ENCODE measurements at regions not wholly inside any gene's neighbourhood (a gene's known extent, or its start where the extent isn't known, plus 50 kb on each side); places are given as distances from the start of the nearest gene placed in this dataset.

- no peak for TF ChIP-seq CTCF (IDR thresholded peaks at IDR 0.05)
Measured at GRCh38 chr7:96832092-96832662, 122.5 kb upstream of the SEM1 start.

DNA sequence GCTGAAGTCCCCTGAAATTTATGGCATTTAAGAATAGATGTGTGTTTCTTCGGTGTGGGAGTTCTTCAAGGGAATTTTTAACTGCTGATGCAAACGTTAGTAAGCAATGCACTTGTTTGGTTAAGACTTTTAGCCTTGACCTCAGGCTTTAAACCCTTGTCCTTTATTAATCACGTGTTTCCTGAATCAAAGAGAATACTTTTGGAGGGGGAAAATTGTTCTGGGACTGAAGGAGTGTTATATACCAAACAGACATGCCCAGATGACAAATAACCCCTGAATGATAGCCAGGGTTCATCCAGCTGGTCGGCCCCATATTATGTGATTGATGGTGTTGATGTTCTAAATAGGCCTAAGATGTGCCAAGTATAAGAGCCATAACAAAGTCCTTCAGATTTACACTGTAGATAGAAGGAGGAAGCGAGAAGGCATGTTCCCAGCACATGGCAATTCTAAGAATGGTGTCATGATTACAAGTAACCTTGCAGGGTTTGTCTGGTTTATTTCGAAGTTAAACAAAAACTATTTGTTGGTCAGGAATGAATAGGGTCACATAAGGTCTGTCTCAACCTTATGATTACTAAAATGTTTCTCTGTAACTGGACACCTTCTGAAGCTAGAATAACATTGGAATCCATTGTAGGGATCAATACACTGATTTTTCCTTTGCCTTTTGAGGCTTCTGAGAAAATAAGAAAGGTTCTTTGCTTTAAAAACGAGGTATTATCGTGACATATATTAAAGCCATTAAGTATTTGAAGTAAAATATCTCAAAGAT is 124.2 kb upstream of the SEM1 start:
- TF ChIP-seq CTCF (IDR thresholded peaks at IDR 0.05): no peak

GRCh38 chr7:96836456-96836855 is 126.8 kb upstream of the SEM1 start:
- no peak for TF ChIP-seq CTCF (IDR thresholded peaks at IDR 0.05)

DNA sequence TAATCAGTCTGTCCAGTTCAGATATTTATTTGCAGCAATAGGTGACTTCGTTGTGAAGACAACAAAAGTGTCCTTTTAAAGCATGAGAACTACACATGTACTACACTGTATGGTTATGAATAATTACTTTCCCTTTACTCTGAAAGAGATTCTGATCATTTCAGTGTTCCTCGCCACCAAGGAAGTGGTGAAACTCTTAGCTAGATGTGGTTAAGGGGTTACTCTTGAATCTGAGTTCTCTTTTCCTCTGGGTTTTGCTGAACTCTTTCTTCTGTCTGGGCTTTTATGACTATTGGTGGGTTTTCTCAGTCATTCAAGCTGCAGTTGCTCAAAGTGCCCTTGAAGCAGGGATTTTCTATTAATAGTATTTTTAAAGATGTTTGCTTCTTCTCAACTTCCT is 127.9 kb upstream of the SEM1 start:
- no peak for TF ChIP-seq CTCF (IDR thresholded peaks at IDR 0.05)

GRCh38 chr7:96838481-96838880 is 128.8 kb upstream of the SEM1 start:
- no peak for TF ChIP-seq CTCF (IDR thresholded peaks at IDR 0.05)

DNA sequence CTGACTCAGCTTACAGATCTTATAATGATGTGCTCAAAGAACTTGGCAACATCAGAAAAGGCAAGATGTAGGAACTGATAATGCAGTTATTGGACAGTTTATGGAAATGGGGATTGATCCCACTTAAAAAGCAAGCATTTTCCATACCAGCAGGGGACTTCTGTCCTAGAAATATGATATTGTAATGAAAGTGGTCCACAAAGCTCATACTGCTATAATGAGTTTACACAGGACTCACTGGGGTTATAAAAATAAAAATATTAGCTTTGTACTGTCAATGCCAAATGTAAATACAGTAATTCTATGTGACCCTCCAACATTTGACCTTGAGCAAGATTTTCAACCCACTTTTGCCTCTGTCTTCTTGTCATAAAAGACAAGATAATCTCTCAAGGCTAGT is 145.5 kb upstream of the SEM1 start:
- TF ChIP-seq CTCF (IDR thresholded peaks at IDR 0.05): no peak

GRCh38 chr7:96855691-96856090 is 146.0 kb upstream of the SEM1 start:
- TF ChIP-seq CTCF (IDR thresholded peaks at IDR 0.05): no peak

All from LNCAP (cell line).